Activated B cell treated with CpG ODN at 0.5 μM for 24 hours (primary cell): ENCODE measurements at regions not wholly inside any gene's neighbourhood (a gene's known extent, or its start where the extent isn't known, plus 50 kb on each side); places are given as distances from the start of the nearest gene placed in this dataset.

ENCODE experiments used
- ATAC-seq: fragments of 200-7000 bp; cut with Tn5 transposase; one replicate; pipeline ENCODE4 v1.10.0; 2021; ENCODE audit warnings: low read depth, mild to moderate bottlenecking, moderate library complexity
- CTCF ChIA-PET: fragments of 350-600 bp; sonication (Branson Sonifier 250); formaldehyde crosslinking; loops from one replicate; lab custom pipeline; 2021; ENCODE audit warnings: antibody characterized with exemption; lab: Charles Lee
- POLR2A ChIA-PET: fragments of 350-600 bp; sonication (Branson Sonifier 250); formaldehyde crosslinking; loops from one replicate; lab custom pipeline; 2021; ENCODE audit warnings: antibody characterized with exemption; lab: Charles Lee
- DNase-seq: peaks from one replicate; pipeline ENCODE4 v3.0.0; 2022
- H3K27ac Mint-ChIP-seq: one replicate; pipeline ENCODE4 v1.8.0; 2020; ENCODE audit warnings: mixed read lengths
- H3K27me3 Mint-ChIP-seq: one replicate; pipeline ENCODE4 v1.8.0; 2021; ENCODE audit warnings: mixed read lengths
- H3K36me3 Mint-ChIP-seq: one replicate; pipeline ENCODE4 v1.8.0; 2021; ENCODE audit warnings: low read depth, mixed read lengths
- H3K4me1 Mint-ChIP-seq: one replicate; pipeline ENCODE4 v1.8.0; 2021; ENCODE audit warnings: mixed read lengths
- H3K4me3 Mint-ChIP-seq: one replicate; pipeline ENCODE4 v1.8.0; 2020; ENCODE audit warnings: mild to moderate bottlenecking, mixed read lengths
- H3K9me3 Mint-ChIP-seq: one replicate; pipeline ENCODE4 v1.8.0; 2020; ENCODE audit warnings: mixed read lengths
- intact Hi-C: fragments of 100-400 bp; cut with micrococcal nuclease; formaldehyde crosslinking; loops from one replicate; pipeline ENCODE4 v1.15.1; 2024
- TF ChIP-seq, protein P1 (sequence below): fragments of 200-600 bp; IDR thresholded peaks from one replicate; pipeline ENCODE4 v1.8.0; 2022; ENCODE audit warnings: antibody characterized with exemption, mild to moderate bottlenecking

DNA sequence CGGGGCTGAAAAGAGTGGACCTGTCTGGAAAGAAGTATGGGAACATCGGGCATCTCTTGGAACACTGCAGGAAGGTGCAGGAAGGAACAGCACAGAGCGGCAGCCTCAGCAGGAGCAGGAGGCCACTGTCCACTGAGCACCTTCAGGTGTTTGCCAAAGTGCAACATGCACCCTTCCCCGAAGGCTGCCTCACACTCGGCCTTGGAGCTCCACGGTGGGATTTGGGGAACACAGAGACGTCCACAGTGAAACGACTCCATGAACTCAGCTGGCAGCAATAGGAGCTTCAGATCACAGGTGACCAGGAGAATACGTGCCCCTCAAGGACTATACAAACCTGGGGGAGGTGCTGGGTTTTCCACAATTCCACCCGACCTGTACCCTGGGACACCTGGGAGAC is 140.3 kb upstream of the RET start:
- H3K27me3 Mint-ChIP-seq = peaks cover 30% of the 10 kb centered on the region
- CTCF ChIA-PET = no interaction called here
- H3K9me3 Mint-ChIP-seq = no peaks in the 10 kb centered on the region

DNA sequence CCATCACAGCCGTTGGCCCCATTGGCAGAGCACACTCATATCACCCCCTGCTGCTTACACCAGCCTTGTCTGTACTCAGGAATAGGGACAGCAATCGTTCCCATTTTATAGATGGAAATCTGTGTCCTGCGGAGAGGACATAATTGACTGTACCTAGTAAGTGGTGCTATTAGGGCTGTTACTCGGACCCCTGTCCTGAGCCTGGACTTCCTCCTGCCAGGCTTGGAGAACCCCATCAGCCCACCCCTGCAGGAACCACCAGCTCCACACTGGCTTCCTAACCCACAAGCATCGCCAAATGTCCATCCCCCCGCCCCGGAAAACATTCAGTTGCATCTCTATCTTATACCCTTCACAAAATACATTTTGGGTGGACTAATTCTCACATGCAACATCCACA is 139.8 kb upstream of the RET start:
- Mint-ChIP-seq H3K4me1 (peaks cover 10% of the 10 kb centered on the region), H3K4me3 (no peak overlapping the region), H3K9me3 (no peaks in the 10 kb centered on the region), H3K36me3 (no peaks in the 10 kb centered on the region), H3K27me3 (peaks cover 25% of the 10 kb centered on the region), H3K27ac (no peak overlapping the region)
- TF ChIP-seq, protein P1, sequence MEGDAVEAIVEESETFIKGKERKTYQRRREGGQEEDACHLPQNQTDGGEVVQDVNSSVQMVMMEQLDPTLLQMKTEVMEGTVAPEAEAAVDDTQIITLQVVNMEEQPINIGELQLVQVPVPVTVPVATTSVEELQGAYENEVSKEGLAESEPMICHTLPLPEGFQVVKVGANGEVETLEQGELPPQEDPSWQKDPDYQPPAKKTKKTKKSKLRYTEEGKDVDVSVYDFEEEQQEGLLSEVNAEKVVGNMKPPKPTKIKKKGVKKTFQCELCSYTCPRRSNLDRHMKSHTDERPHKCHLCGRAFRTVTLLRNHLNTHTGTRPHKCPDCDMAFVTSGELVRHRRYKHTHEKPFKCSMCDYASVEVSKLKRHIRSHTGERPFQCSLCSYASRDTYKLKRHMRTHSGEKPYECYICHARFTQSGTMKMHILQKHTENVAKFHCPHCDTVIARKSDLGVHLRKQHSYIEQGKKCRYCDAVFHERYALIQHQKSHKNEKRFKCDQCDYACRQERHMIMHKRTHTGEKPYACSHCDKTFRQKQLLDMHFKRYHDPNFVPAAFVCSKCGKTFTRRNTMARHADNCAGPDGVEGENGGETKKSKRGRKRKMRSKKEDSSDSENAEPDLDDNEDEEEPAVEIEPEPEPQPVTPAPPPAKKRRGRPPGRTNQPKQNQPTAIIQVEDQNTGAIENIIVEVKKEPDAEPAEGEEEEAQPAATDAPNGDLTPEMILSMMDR = no peak
- no peak for ATAC-seq
- intact Hi-C loops = no loop called here
- POLR2A ChIA-PET = interaction anchor here (0.6 kb wide), 1 partner anchor 152 kb away, joined by 3 read pairs; no protein-coding TSS in a partner anchor
- CTCF ChIA-PET = no interaction called here
- no peak for DNase-seq

More for the DNA sequence above, 140.3 kb upstream of the RET start:
- POLR2A ChIA-PET = interaction anchor here (0.6 kb wide), 1 partner anchor 152 kb away, joined by 3 read pairs; no protein-coding TSS in a partner anchor
- Mint-ChIP-seq H3K36me3 (no peaks in the 10 kb centered on the region), H3K4me1 (peaks cover 10% of the 10 kb centered on the region), H3K4me3 (no peak overlapping the region), H3K27ac (no peak overlapping the region)
- ATAC-seq = no peak
- TF ChIP-seq, protein P1 = no peak
- intact Hi-C loops = no loop called here
- DNase-seq = no peak

DNA sequence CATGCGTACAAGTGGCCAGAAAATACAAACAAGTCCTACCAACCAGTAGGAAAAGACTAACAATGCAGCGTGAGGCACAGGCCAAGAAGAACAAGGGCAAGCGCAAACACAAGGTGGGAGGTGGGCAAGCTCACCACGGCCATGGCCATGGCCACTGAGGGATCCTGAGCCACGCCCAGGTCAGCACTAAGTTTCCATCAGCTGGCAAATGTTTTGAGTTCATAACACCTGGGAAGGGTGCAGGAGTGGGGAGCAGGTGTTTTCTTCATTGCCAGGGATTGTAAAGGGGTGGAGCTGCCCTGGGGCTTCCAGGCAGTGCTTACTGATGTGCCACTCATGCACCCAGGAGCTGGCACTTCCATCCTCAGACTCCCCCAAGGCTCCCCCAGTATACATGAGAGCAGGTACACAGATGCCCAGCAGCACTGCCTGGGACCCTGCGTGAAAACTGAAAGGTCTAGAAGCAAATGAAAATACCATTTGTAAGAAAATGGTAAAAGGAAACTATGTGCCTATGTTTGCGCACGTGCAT is 139.2 kb upstream of the RET start:
- Mint-ChIP-seq H3K4me3 (no peak overlapping the region), H3K36me3 (no peaks in the 10 kb centered on the region), H3K9me3 (no peaks in the 10 kb centered on the region), H3K27me3 (peaks cover 22% of the 10 kb centered on the region), H3K27ac (no peak overlapping the region), H3K4me1 (peaks cover 10% of the 10 kb centered on the region)
- TF ChIP-seq, protein P1 = no peak
- POLR2A ChIA-PET = no interaction called here
- intact Hi-C loops = no loop called here
- CTCF ChIA-PET = no interaction called here
- DNase-seq = no peak
- no peak for ATAC-seq

DNA sequence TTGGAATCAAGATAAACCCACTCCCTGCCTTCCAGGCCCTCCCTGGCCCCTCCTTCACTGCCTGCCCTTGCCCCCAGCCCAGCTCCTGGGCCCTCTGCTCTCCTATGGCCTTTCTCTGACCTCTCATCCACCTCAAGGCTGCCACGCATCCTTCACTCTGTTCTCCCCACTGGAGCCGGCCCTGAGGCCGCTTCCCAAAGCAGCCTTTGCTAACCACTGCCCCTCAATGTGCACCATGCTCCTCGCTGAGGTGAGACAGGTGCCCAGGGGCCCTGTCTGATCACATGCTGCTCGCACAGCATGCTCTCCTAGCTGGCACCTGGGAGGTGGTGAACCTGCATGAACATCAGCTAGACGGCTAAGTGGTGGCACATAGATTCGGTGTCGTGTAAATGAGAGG is 138.5 kb upstream of the RET start:
- no peak overlapping the region for H3K27ac Mint-ChIP-seq
- peaks cover 18% of the 10 kb centered on the region for H3K27me3 Mint-ChIP-seq
- no peaks in the 10 kb centered on the region for H3K9me3 Mint-ChIP-seq
- no peak overlapping the region for H3K4me3 Mint-ChIP-seq
- CTCF ChIA-PET = no interaction called here
- H3K4me1 Mint-ChIP-seq = peaks cover 6% of the 10 kb centered on the region
- no peaks in the 10 kb centered on the region for H3K36me3 Mint-ChIP-seq
- DNase-seq (no peak), ATAC-seq (no peak)
- POLR2A ChIA-PET = no interaction called here
- TF ChIP-seq, protein P1 = no peak
- intact Hi-C loops = no loop called here

DNA sequence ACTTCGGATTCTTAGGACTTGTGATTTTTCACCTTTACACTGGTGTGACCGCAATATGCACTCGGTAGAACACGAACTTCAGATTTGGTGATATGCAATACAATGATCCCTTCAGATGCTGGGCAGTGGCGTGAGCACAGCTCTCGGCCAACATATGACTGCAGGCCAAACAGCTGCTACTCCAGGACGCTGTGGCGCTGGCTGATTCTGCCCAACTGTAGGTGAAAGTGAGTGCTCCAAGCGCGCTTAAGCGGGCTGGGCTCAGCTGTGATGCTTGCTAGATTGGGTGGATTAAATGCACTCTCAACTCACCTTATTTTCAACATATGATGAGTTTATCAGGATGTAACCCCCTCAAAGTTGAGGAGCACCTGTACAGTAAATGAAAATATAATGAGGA is 137.6 kb upstream of the RET start:
- H3K27me3 Mint-ChIP-seq = peaks cover 13% of the 10 kb centered on the region
- H3K36me3 Mint-ChIP-seq = no peaks in the 10 kb centered on the region
- no peaks in the 10 kb centered on the region for H3K4me1 Mint-ChIP-seq
- no peak overlapping the region for H3K27ac Mint-ChIP-seq
- no peaks in the 10 kb centered on the region for H3K9me3 Mint-ChIP-seq
- DNase-seq = no peak
- ChIA-PET CTCF (no interaction called here), POLR2A (no interaction called here)
- H3K4me3 Mint-ChIP-seq = no peak overlapping the region
- TF ChIP-seq, protein P1 = no peak
- ATAC-seq = no peak
- intact Hi-C loops = no loop called here
